IMR-90 (cell line): ENCODE measurements at regions not wholly inside any gene's neighbourhood (a gene's known extent, or its start where the extent isn't known, plus 50 kb on each side); places are given as distances from the start of the nearest gene placed in this dataset.

Source experiments
- ATAC-seq: fragments of 200-7000 bp; cut with Tn5 transposase; 2 replicates; pipeline ENCODE4 v1.9.1; 2020; ENCODE audit warnings: low read depth, mild to moderate bottlenecking, moderate library complexity
- BruUV-seq: library from RNA; stranded (reverse); fragments of 400-500 nt; replicated peaks from 2 replicates; lab custom pipeline; 2021; lab: Mats Ljungman, UMichigan
- CTCF ChIA-PET: fragments of 300-600 bp; formaldehyde crosslinking; extraction: SDS; loops from one replicate; lab custom pipeline; 2021; ENCODE audit warnings: antibody characterized with exemption; lab: Yijun Ruan, JAX
- POLR2A ChIA-PET: fragments of 300-600 bp; sonication (Branson Sonifier 250); formaldehyde crosslinking; loops from one replicate; lab custom pipeline; 2022; ENCODE audit warnings: antibody characterized with exemption; ENCODE audit not compliant: unreplicated experiment; lab: Charles Lee
- DNase-seq: peaks from one replicate; pipeline ENCODE4 v3.0.0; 2013
- H2AFZ ChIP-seq: replicated peaks from 2 replicates; pipeline ENCODE3; 2013; ENCODE audit warnings: low read length, mild to moderate bottlenecking; ENCODE audit not compliant: poor library complexity
- H2AK5ac ChIP-seq: 2 replicates; pipeline ENCODE4 v1.6.1; 2013; ENCODE audit warnings: low read depth, low read length, inconsistent platforms
- H2AK9ac ChIP-seq: replicated peaks from 2 replicates; pipeline ENCODE3; 2013; ENCODE audit warnings: mild to moderate bottlenecking, low read depth, low read length, moderate library complexity; ENCODE audit not compliant: poor library complexity
- H2BK120ac ChIP-seq: 2 replicates; pipeline ENCODE4 v1.6.1; 2013; ENCODE audit warnings: low read depth, low read length, inconsistent platforms
- H2BK15ac ChIP-seq: 3 replicates; pipeline ENCODE4 v1.6.1; 2013; ENCODE audit warnings: low read depth, low read length, inconsistent platforms
- H2BK20ac ChIP-seq: 2 replicates; pipeline ENCODE4 v1.6.1; 2013; ENCODE audit warnings: low read depth, mild to moderate bottlenecking, inconsistent platforms, low read length, moderate library complexity
- H2BK5ac ChIP-seq: 2 replicates; pipeline ENCODE4 v1.6.1; 2013; ENCODE audit warnings: mild to moderate bottlenecking, low read depth, low read length, inconsistent platforms; ENCODE audit not compliant: poor library complexity, severe bottlenecking
- H3K14ac ChIP-seq: replicated peaks from 2 replicates; pipeline ENCODE4 v1.6.1; 2013; ENCODE audit warnings: low read depth, low read length, inconsistent platforms
- H3K18ac ChIP-seq: 2 replicates; pipeline ENCODE4 v1.6.1; 2013; ENCODE audit warnings: low read depth, low read length, control low read depth
- H3K23ac ChIP-seq: 2 replicates; pipeline ENCODE4 v1.6.1; 2013; ENCODE audit warnings: low read depth, low read length, inconsistent platforms
- H3K27ac ChIP-seq: 2 replicates; pipeline ENCODE4 v1.5.1; 2013; ENCODE audit warnings: mild to moderate bottlenecking, control low read depth, low read length; ENCODE audit not compliant: insufficient read depth
- H3K27me3 ChIP-seq: 2 replicates; pipeline ENCODE4 v1.6.1; 2013; ENCODE audit warnings: low read length; ENCODE audit not compliant: control insufficient read depth, insufficient read depth
- H3K36me3 ChIP-seq: 2 replicates; pipeline ENCODE4 v1.6.1; 2013; ENCODE audit warnings: low read length, mixed read lengths; ENCODE audit not compliant: control insufficient read depth, insufficient read depth
- H3K4ac ChIP-seq: 2 replicates; pipeline ENCODE4 v1.6.1; 2013; ENCODE audit warnings: low read depth, low read length, inconsistent platforms
- H3K4me1 ChIP-seq: 2 replicates; pipeline ENCODE4 v1.6.1; 2013; ENCODE audit warnings: low read length, mixed read lengths; ENCODE audit not compliant: control insufficient read depth, insufficient read depth
- H3K4me2 ChIP-seq: 2 replicates; pipeline ENCODE4 v1.6.1; 2013; ENCODE audit warnings: low read depth, mild to moderate bottlenecking, control low read depth, low read length, moderate library complexity
- H3K4me3 ChIP-seq: 2 replicates; pipeline ENCODE4 v1.5.1; 2013; ENCODE audit warnings: low read depth, mild to moderate bottlenecking, control low read depth, low read length, moderate library complexity; ENCODE audit not compliant: insufficient read depth
- H3K56ac ChIP-seq: 2 replicates; pipeline ENCODE4 v1.6.1; 2013; ENCODE audit warnings: low read length, inconsistent platforms; ENCODE audit not compliant: insufficient read depth; ENCODE audit errors: extremely low read depth
- H3K79me1 ChIP-seq, 2 experiments: 2 replicates each; pipeline ENCODE4 v1.6.1; 2013; ENCODE audit warnings: low read length in 2 of 2, inconsistent platforms in 1 of 2, low read depth in 1 of 2
- H3K9ac ChIP-seq: 2 replicates; pipeline ENCODE4 v1.6.1; 2013; ENCODE audit warnings: low read depth, low read length, control low read depth
- H3K9me1 ChIP-seq: 2 replicates; pipeline ENCODE4 v1.6.1; 2013; ENCODE audit warnings: low read length, inconsistent platforms; ENCODE audit not compliant: insufficient read depth
- H3K9me3 ChIP-seq: 2 replicates; pipeline ENCODE4 v1.6.1; 2013; ENCODE audit warnings: low read length; ENCODE audit not compliant: control insufficient read depth, insufficient read depth
- H4K20me1 ChIP-seq: 2 replicates; pipeline ENCODE4 v1.6.1; 2013; ENCODE audit warnings: low read length, inconsistent platforms; ENCODE audit not compliant: insufficient read depth
- H4K5ac ChIP-seq: 2 replicates; pipeline ENCODE4 v1.6.1; 2013; ENCODE audit warnings: mild to moderate bottlenecking, low read depth, low read length, control low read depth
- H4K8ac ChIP-seq, 2 experiments: 2 replicates each; pipeline ENCODE4 v1.6.1; 2013; ENCODE audit warnings: low read depth in 2 of 2, low read length in 2 of 2, control low read depth in 1 of 2, inconsistent platforms in 1 of 2
- H4K91ac ChIP-seq: 2 replicates; pipeline ENCODE4 v1.6.1; 2013; ENCODE audit warnings: low read depth, low read length, inconsistent platforms; ENCODE audit not compliant: insufficient read depth
- CHD1 ChIP-seq: IDR thresholded peaks from 2 replicates; pipeline ENCODE4 v1.6.1; 2012; ENCODE audit warnings: low read depth, low read length, improper control_type of control experiment
- RFX5 ChIP-seq: IDR thresholded peaks from 2 replicates; pipeline ENCODE4 v1.8.0; 2012; ENCODE audit warnings: low read depth, mild to moderate bottlenecking, low read length, moderate library complexity
- WGBS, 2 experiments: methylation state at CpG; one replicate each; pipeline versions ENCODE4 v1.1.5 to v1.1.7; 2013; ENCODE audit warnings: missing lambda C conversion rate in 2 of 2; ENCODE audit not compliant: insufficient read length in 1 of 2; ENCODE audit errors: extremely low coverage in 2 of 2; 5-methylcytosine and 5-hydroxymethylcytosine counted together
- dilution Hi-C: fragments of 300-500 bp; cut with HindIII; formaldehyde crosslinking; loops from one replicate; pipeline ENCODE4 v1.14.3; 2018; ENCODE audit warnings: low sequenced_read_pairs; ENCODE audit not compliant: unreplicated experiment
- in situ Hi-C: fragments of 300-500 bp; cut with MboI; formaldehyde crosslinking; loops from 3 replicates; pipeline ENCODE4 v1.14.3; 2019; ENCODE audit warnings: low sequenced_read_pairs, inconsistent platforms, mixed read lengths
- intact Hi-C: fragments of 100-400 bp; cut with micrococcal nuclease; formaldehyde crosslinking; loops from 2 replicates; pipeline ENCODE4 v1.10.0; 2022

GRCh38 chr2:208879666-208880065 is 473.1 kb downstream of the PTH2R start:
- no peaks in the 10 kb centered on the region for H3K79me1 ChIP-seq
- no peak overlapping the region for H2BK15ac ChIP-seq
- H3K23ac ChIP-seq = no peak overlapping the region
- in situ Hi-C loops = no loop called here
- H2BK5ac ChIP-seq = no peak overlapping the region
- H3K56ac ChIP-seq = no peak overlapping the region
- H3K9me1 ChIP-seq = no peaks in the 10 kb centered on the region
- no peak overlapping the region for H2AFZ ChIP-seq
- no peak for ATAC-seq
- H3K4ac ChIP-seq = no peak overlapping the region
- TF ChIP-seq RFX5 (no peak), CHD1 (no peak)
- no peak overlapping the region for H3K27ac ChIP-seq
- H4K20me1 ChIP-seq = no peaks in the 10 kb centered on the region
- no CpG with 5 or more reads among the region's 3 CpGs for WGBS, 2 experiments
- no peak overlapping the region for H3K4me3 ChIP-seq
- no peak overlapping the region for H3K14ac ChIP-seq
- no peak overlapping the region for H2AK5ac ChIP-seq
- no peak overlapping the region for H3K4me2 ChIP-seq
- no peak overlapping the region for H3K9ac ChIP-seq
- dilution Hi-C loops = no loop called here
- H4K5ac ChIP-seq = no peak overlapping the region
- ChIA-PET POLR2A (no interaction called here), CTCF (no interaction called here)
- H4K8ac ChIP-seq = no peak overlapping the region
- no peak overlapping the region for H3K18ac ChIP-seq
- intact Hi-C loops = loop anchor here (10.0 kb wide), 1 partner anchor 655 kb away; no protein-coding TSS in a partner anchor
- H3K9me3 ChIP-seq = peaks cover 2% of the 10 kb centered on the region; the same call in 1 of the 2 replicates
- no peak overlapping the region for H2BK20ac ChIP-seq
- H2BK120ac ChIP-seq = no peak overlapping the region
- H2AK9ac ChIP-seq = no peak overlapping the region
- no peaks in the 10 kb centered on the region for H3K4me1 ChIP-seq
- no peak for DNase-seq
- BruUV-seq = no TSS peak
- no peak overlapping the region for H4K91ac ChIP-seq
- H3K36me3 ChIP-seq = no peaks in the 10 kb centered on the region
- no peaks in the 10 kb centered on the region for H3K27me3 ChIP-seq
